Endodermal cell (in vitro differentiated cells): ENCODE measurements at regions not wholly inside any gene's neighbourhood (a gene's known extent, or its start where the extent isn't known, plus 50 kb on each side); places are given as distances from the start of the nearest gene placed in this dataset.

Experiments
- DNase-seq: peaks from one replicate; pipeline ENCODE4 v3.0.0-alpha.2; 2017
- H3K27ac ChIP-seq: 2 replicates; pipeline ENCODE4 v1.5.1; 2013; ENCODE audit warnings: mild to moderate bottlenecking, low read depth, low read length, moderate library complexity
- H3K27me3 ChIP-seq: 2 replicates; pipeline ENCODE4 v1.6.1; 2013; ENCODE audit warnings: mild to moderate bottlenecking, low read length, moderate library complexity; ENCODE audit not compliant: insufficient read depth, control insufficient read depth, poor library complexity, severe bottlenecking
- H3K36me3 ChIP-seq: 2 replicates; pipeline ENCODE4 v1.7.0; 2013; ENCODE audit warnings: mild to moderate bottlenecking, low read length, moderate library complexity; ENCODE audit not compliant: control insufficient read depth, insufficient read depth
- H3K4me1 ChIP-seq: one replicate; pipeline ENCODE4 v1.7.0; 2013; ENCODE audit warnings: low read length; ENCODE audit not compliant: control insufficient read depth, insufficient read depth
- H3K4me3 ChIP-seq: 2 replicates; pipeline ENCODE4 v1.5.1; 2013; ENCODE audit warnings: mild to moderate bottlenecking, low read length, moderate library complexity
- H3K9ac ChIP-seq: 2 replicates; pipeline ENCODE4 v1.6.1; 2013; ENCODE audit warnings: mild to moderate bottlenecking, low read length, moderate library complexity; ENCODE audit not compliant: poor library complexity, severe bottlenecking; ENCODE audit errors: extremely low read depth
- H3K9me3 ChIP-seq: 2 replicates; pipeline ENCODE4 v1.6.1; 2013; ENCODE audit warnings: mild to moderate bottlenecking, low read length, moderate library complexity; ENCODE audit not compliant: control insufficient read depth
- H3K27ac Mint-ChIP-seq: 2 replicates; pipeline ENCODE4 v1.8.0; 2020; ENCODE audit warnings: mixed read lengths
- H3K27me3 Mint-ChIP-seq: 2 replicates; pipeline ENCODE4 v1.8.0; 2021; ENCODE audit warnings: mild to moderate bottlenecking, mixed read lengths; ENCODE audit not compliant: insufficient read depth
- H3K36me3 Mint-ChIP-seq: 2 replicates; pipeline ENCODE4 v1.8.0; 2020; ENCODE audit warnings: low read depth, mixed read lengths
- H3K4me1 Mint-ChIP-seq: 2 replicates; pipeline ENCODE4 v1.8.0; 2020; ENCODE audit warnings: mixed read lengths
- H3K4me3 Mint-ChIP-seq: 2 replicates; pipeline ENCODE4 v1.8.0; 2020; ENCODE audit warnings: mild to moderate bottlenecking, moderate library complexity, mixed read lengths
- H3K9me3 Mint-ChIP-seq: 2 replicates; pipeline ENCODE4 v1.8.0; 2020; ENCODE audit warnings: mild to moderate bottlenecking, mixed read lengths
- WGBS, 2 experiments: methylation state at CpG; one replicate each; pipeline versions ENCODE4 v1.1.5 to v1.1.7; 2013; ENCODE audit warnings: missing lambda C conversion rate in 2 of 2, mixed read lengths in 1 of 2; ENCODE audit not compliant: insufficient coverage in 1 of 2, insufficient read length in 1 of 2; 5-methylcytosine and 5-hydroxymethylcytosine counted together
- TF ChIP-seq, protein P1 (sequence below): fragments of 200-600 bp; sonication (generic); conservative IDR thresholded peaks from 2 replicates; pipeline ENCODE4 v1.5.0; 2021; ENCODE audit warnings: antibody characterized with exemption, mild to moderate bottlenecking

DNA sequence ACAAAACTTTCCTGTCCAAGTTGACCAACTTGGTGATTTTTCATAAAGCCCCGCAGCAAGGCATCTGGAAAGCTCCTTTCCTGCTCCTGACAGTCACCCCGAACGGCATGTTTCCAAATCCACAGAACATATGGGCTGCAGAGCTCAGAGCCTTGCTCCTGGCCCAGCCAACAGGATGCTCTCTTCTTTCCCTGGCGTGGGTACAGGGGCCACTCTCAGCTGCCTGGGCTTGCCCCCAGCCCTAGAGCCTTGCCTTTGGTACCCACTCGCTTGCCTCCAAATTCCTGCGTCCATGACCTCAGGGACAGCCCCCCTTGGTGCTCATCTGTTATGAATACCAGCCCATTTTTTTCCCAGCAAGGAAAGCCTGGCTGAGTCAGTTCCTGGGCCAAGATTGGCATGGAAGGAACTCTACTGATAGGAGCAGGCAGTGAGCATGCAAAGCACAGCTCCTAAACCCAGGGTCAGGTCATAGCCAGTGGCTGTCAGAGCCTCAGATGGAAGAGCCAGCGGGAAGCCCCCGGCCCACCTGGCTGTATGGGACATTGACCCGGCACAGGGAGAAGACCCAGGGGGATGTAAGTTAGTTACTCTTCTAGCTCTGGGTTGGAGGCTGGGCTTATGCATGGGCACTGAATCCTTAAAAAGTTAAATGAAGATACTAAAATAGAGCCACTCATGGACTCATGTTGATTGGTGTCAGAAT is 105.3 kb upstream of the RTL1 start:
- Mint-ChIP-seq H3K27me3 (peaks cover 3% of the 10 kb centered on the region), H3K4me3 (no peak overlapping the region), H3K9me3 (peaks cover 12% of the 10 kb centered on the region), H3K27ac (no peak overlapping the region), H3K4me1 (no peaks in the 10 kb centered on the region), H3K36me3 (no peaks in the 10 kb centered on the region)
- Histone ChIP-seq H3K9me3 (no peaks in the 10 kb centered on the region), H3K36me3 (no peaks in the 10 kb centered on the region), H3K27ac (no peak overlapping the region), H3K4me3 (no peak overlapping the region), H3K4me1 (no peaks in the 10 kb centered on the region), H3K27me3 (no peaks in the 10 kb centered on the region), H3K9ac (no peak overlapping the region)
- peak; percentile 33 for DNase-seq
- TF ChIP-seq, protein P1, sequence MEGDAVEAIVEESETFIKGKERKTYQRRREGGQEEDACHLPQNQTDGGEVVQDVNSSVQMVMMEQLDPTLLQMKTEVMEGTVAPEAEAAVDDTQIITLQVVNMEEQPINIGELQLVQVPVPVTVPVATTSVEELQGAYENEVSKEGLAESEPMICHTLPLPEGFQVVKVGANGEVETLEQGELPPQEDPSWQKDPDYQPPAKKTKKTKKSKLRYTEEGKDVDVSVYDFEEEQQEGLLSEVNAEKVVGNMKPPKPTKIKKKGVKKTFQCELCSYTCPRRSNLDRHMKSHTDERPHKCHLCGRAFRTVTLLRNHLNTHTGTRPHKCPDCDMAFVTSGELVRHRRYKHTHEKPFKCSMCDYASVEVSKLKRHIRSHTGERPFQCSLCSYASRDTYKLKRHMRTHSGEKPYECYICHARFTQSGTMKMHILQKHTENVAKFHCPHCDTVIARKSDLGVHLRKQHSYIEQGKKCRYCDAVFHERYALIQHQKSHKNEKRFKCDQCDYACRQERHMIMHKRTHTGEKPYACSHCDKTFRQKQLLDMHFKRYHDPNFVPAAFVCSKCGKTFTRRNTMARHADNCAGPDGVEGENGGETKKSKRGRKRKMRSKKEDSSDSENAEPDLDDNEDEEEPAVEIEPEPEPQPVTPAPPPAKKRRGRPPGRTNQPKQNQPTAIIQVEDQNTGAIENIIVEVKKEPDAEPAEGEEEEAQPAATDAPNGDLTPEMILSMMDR, result no peak
- WGBS, 2 experiments, result 79 to 94% methylated on average over 5 to 9 of the region's 9 CpGs

GRCh38 chr14:101009531-101009930 is 106.0 kb upstream of the RTL1 start:
- H3K36me3 Mint-ChIP-seq, result no peaks in the 10 kb centered on the region

DNA sequence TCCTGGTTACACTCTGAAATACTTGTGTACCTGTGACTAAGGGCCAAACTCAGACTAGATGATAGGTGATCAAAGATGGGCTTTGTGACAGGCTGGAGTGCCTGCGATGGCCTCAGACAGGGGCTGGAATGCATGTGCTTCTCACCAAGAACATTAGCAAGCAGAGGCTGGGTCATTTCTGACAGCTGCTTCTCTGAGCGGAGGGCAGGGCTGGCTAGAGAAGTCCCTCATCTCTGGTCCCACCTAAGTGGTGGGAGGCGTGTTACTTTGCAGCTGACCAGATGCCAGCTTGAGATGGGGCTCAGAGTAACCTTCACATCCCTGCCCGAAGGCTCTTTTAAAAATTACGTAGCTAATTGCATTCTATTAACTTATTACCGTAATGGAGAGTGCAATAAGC is 106.8 kb upstream of the RTL1 start:
- Mint-ChIP-seq H3K36me3 (no peaks in the 10 kb centered on the region), H3K4me3 (no peak overlapping the region)
- no peak for DNase-seq

More at GRCh38 chr14:101009531-101009930, 106.0 kb upstream of the RTL1 start:
- peaks cover 1% of the 10 kb centered on the region for H3K27me3 Mint-ChIP-seq
- H3K4me3 Mint-ChIP-seq, result no peak overlapping the region
- Histone ChIP-seq H3K9ac (no peak overlapping the region), H3K27ac (no peak overlapping the region), H3K9me3 (no peaks in the 10 kb centered on the region), H3K36me3 (no peaks in the 10 kb centered on the region), H3K27me3 (no peaks in the 10 kb centered on the region), H3K4me1 (no peaks in the 10 kb centered on the region), H3K4me3 (no peak overlapping the region)
- no peaks in the 10 kb centered on the region for H3K4me1 Mint-ChIP-seq
- TF ChIP-seq, protein P1, result no peak
- H3K27ac Mint-ChIP-seq, result no peak overlapping the region
- peaks cover 12% of the 10 kb centered on the region for H3K9me3 Mint-ChIP-seq
- 91 to 100% methylated on average over 2 to 5 of the region's 5 CpGs for WGBS, 2 experiments
- DNase-seq, result peak; percentile 27

More for the DNA sequence above, 106.8 kb upstream of the RTL1 start:
- Mint-ChIP-seq H3K27ac (no peak overlapping the region), H3K9me3 (peaks cover 12% of the 10 kb centered on the region), H3K27me3 (peaks cover 1% of the 10 kb centered on the region), H3K4me1 (no peaks in the 10 kb centered on the region)
- Histone ChIP-seq H3K36me3 (no peaks in the 10 kb centered on the region), H3K27ac (no peak overlapping the region), H3K4me3 (no peak overlapping the region), H3K27me3 (no peaks in the 10 kb centered on the region), H3K9me3 (no peaks in the 10 kb centered on the region), H3K9ac (no peak overlapping the region), H3K4me1 (no peaks in the 10 kb centered on the region)
- TF ChIP-seq, protein P1, result no peak
- 93 to 96% methylated on average over 5 to 6 of the region's 6 CpGs for WGBS, 2 experiments
